OCI-LY7 (cell line): ENCODE measurements at regions not wholly inside any gene's neighbourhood (a gene's known extent, or its start where the extent isn't known, plus 50 kb on each side); places are given as distances from the start of the nearest gene placed in this dataset.
"Not testable (repeated sequence)": the region's sequence is repeated elsewhere in the genome, so short reads cannot be mapped to it uniquely, and the experiment has no call there.

Experiments
- BruUV-seq: library from RNA; stranded (reverse); fragments of 400-500 nt; replicated peaks from 2 replicates; lab custom pipeline; 2021; lab: Mats Ljungman, UMichigan
- CTCF ChIA-PET: fragments of 300-600 bp; sonication (Branson Sonifier 250); formaldehyde crosslinking; loops from one replicate; lab custom pipeline; 2022; ENCODE audit warnings: antibody characterized with exemption; ENCODE audit not compliant: unreplicated experiment; lab: Charles Lee
- POLR2A ChIA-PET: fragments of 300-600 bp; sonication (Branson Sonifier 250); formaldehyde crosslinking; loops from one replicate; lab custom pipeline; 2022; ENCODE audit warnings: antibody characterized with exemption; lab: Charles Lee
- DNase-seq: peaks from one replicate; pipeline ENCODE4 v3.0.0-alpha.2; 2015; ENCODE audit warnings: low spot score
- H2AFZ ChIP-seq: fragments of 200-600 bp; sonication (generic), shearing (Covaris generic); 2 replicates; pipeline ENCODE4 v1.6.1; 2014; ENCODE audit warnings: mild to moderate bottlenecking, antibody characterized with exemption, low read length, moderate library complexity
- H3K27ac ChIP-seq: fragments of 200-600 bp; sonication (generic); 2 replicates; pipeline ENCODE4 v1.5.1; 2014; ENCODE audit warnings: mixed run types, low read depth, mild to moderate bottlenecking, moderate library complexity, low read length, inconsistent platforms; ENCODE audit not compliant: poor library complexity, severe bottlenecking
- H3K36me3 ChIP-seq: fragments of 200-600 bp; sonication (generic); 2 replicates; pipeline ENCODE4 v1.6.1; 2014; ENCODE audit warnings: mild to moderate bottlenecking, antibody characterized with exemption, low read length, moderate library complexity, mixed read lengths; ENCODE audit not compliant: insufficient read depth
- H3K4me1 ChIP-seq: fragments of 200-600 bp; sonication (generic); 2 replicates; pipeline ENCODE4 v1.5.1; 2014; ENCODE audit warnings: mild to moderate bottlenecking, low read length; ENCODE audit not compliant: insufficient read depth, poor library complexity, severe bottlenecking
- H3K4me2 ChIP-seq: fragments of 200-600 bp; sonication (generic); 2 replicates; pipeline ENCODE4 v1.6.1; 2014; ENCODE audit warnings: mild to moderate bottlenecking, low read length
- H3K4me3 ChIP-seq: fragments of 200-600 bp; sonication (generic); 2 replicates; pipeline ENCODE4 v1.5.1; 2014; ENCODE audit warnings: mild to moderate bottlenecking, low read depth, low read length; ENCODE audit not compliant: poor library complexity, severe bottlenecking
- H3K79me2 ChIP-seq: fragments of 200-600 bp; sonication (generic); 2 replicates; pipeline ENCODE4 v1.6.1; 2016; ENCODE audit warnings: low read depth, mild to moderate bottlenecking, low read length, moderate library complexity, mixed read lengths; ENCODE audit not compliant: insufficient read depth
- H3K9me2 ChIP-seq: fragments of 200-600 bp; sonication (generic); 2 replicates; pipeline ENCODE4 v1.6.1; 2016; ENCODE audit warnings: mild to moderate bottlenecking, low read length, mixed read lengths; ENCODE audit not compliant: insufficient read depth
- H3K9me3 ChIP-seq: fragments of 200-600 bp; sonication (generic); 2 replicates; pipeline ENCODE4 v1.6.1; 2014; ENCODE audit warnings: mild to moderate bottlenecking, mixed run types, low read length, mixed read lengths
- H4K20me1 ChIP-seq: fragments of 200-600 bp; sonication (generic); 2 replicates; pipeline ENCODE4 v1.6.1; 2014; ENCODE audit warnings: mild to moderate bottlenecking, antibody characterized with exemption, low read length, moderate library complexity, mixed read lengths; ENCODE audit not compliant: insufficient read depth
- CTCF ChIP-seq: fragments of 200-600 bp; sonication (generic); conservative IDR thresholded peaks from 2 replicates; pipeline ENCODE4 v1.5.1; 2014; ENCODE audit warnings: mild to moderate bottlenecking, antibody characterized with exemption, low read length, moderate library complexity, mixed read lengths
- EZH2phosphoT487 ChIP-seq: fragments of 200-600 bp; sonication (generic); IDR thresholded peaks from 2 replicates; pipeline ENCODE4 v1.6.1; 2018; ENCODE audit warnings: low read depth, borderline replicate concordance, mild to moderate bottlenecking, mixed run types, antibody characterized with exemption, low read length, moderate library complexity, mixed read lengths
- intact Hi-C: fragments of 100-400 bp; cut with micrococcal nuclease; formaldehyde crosslinking; loops from one replicate; pipeline ENCODE4 v1.10.0; 2022; ENCODE audit not compliant: unreplicated experiment

DNA sequence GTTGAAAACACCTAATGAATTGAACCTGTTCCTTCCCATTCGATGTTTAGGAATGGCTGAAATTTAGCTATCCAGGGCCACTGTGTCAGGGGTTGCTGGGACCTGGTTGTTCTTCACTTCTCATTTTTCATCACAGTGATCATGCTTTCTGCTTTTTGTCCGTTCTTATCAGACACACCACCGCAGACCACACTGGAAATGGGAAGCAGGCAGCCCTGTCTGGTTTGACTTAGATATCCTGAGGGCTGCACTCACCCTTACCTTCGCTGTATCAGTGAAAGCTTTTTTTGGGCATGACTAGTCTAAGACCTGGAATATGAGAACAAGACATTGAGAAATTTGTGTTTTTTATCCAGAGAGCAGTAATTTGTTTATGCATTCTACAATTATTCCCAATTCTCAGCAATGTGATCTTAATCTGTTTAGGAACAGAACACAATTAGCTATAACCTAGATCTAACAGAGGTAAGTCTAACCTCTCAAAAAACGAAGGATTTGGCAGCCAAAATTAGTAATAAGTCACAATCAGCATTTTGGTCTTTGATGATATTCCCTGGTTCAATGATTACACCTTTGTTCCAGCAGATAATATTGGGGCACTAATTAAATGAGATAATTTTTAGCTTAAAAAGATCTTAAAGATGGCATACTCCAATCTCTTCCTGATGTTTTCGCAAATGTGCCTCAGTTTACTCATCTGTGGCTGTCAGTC is 126.0 kb upstream of the GOT2 start:
- Histone ChIP-seq H3K4me3 (no peak overlapping the region), H3K4me2 (no peak overlapping the region), H3K9me3 (no peaks in the 10 kb centered on the region), H3K4me1 (no peaks in the 10 kb centered on the region), H3K36me3 (no peaks in the 10 kb centered on the region), H3K9me2 (no peaks in the 10 kb centered on the region), H3K27ac (no peak overlapping the region), H2AFZ (no peak overlapping the region), H3K79me2 (no peaks in the 10 kb centered on the region), H4K20me1 (no peaks in the 10 kb centered on the region)
- intact Hi-C loops: no loop called here
- TF ChIP-seq EZH2phosphoT487 (no peak), CTCF (no peak)
- BruUV-seq: no TSS peak
- POLR2A ChIA-PET: no interaction called here
- DNase-seq: no peak
- CTCF ChIA-PET: no interaction called here

DNA sequence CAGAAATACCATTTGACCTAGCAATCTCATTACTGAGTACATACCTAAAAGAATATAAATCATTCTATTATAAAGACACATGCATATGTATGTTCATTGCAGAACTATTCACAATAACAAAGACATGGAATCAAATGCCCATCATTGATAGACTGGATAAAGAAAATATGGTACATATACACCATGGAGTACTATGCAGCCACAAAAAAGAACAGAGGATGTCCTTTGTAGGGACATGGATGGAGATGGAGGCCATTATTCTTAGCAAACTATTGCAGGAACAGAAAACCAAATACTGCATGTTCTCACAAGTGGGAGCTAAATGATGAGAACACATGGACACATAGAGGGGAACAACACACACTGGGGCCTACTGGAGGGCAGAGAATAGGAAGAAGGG is 124.5 kb upstream of the GOT2 start:
- H4K20me1 ChIP-seq, POLR2A ChIA-PET, H3K4me1 ChIP-seq, H3K9me2 ChIP-seq, H3K4me2 ChIP-seq, DNase-seq, intact Hi-C loops, BruUV-seq, H3K9me3 ChIP-seq, CTCF ChIA-PET, H2AFZ ChIP-seq, H3K79me2 ChIP-seq, H3K4me3 ChIP-seq, H3K27ac ChIP-seq, H3K36me3 ChIP-seq: not testable (repeated sequence)

DNA sequence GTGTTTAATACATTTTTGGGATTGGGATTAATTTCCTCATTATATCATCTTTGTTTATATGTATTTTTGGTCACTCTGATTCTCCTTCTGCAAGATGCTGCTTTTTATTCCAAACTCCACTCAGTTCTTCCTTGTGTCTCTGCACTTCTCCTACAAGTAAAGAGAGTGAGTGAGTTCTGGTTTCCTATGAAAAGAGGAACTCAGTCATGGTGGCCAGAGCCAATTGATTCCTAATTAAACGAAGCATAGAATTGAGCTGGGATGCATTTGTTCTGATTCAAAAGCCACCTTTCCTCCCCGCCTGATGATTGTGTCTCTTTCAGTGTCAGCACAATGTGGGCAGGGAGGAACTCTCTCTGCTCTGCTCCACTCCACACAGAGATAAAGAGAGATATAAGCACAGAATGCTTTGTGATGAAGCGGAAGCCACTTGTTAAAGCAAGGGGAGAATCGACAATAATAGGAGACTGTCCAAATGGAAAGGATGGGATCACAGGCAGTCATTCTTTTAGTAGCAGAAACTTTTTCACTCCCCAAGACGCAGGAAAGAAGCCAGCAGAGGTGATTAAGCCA is 121.3 kb upstream of the GOT2 start:
- Histone ChIP-seq H3K4me3 (no peak overlapping the region), H2AFZ (no peak overlapping the region), H4K20me1 (no peaks in the 10 kb centered on the region), H3K4me1 (no peaks in the 10 kb centered on the region), H3K9me3 (no peaks in the 10 kb centered on the region), H3K27ac (no peak overlapping the region), H3K9me2 (no peaks in the 10 kb centered on the region), H3K4me2 (no peak overlapping the region), H3K36me3 (no peaks in the 10 kb centered on the region), H3K79me2 (no peaks in the 10 kb centered on the region)
- TF ChIP-seq CTCF: no peak
- TF ChIP-seq EZH2phosphoT487: no peak
- intact Hi-C loops: no loop called here
- ChIA-PET POLR2A (no interaction called here), CTCF (interaction anchor here (1.0 kb wide), 1 partner anchor 11 kb away, joined by 3 read pairs; no protein-coding TSS in a partner anchor)
- BruUV-seq: no TSS peak
- DNase-seq: no peak
